ENCODE measurements at regions not wholly inside any gene's neighbourhood (a gene's known extent, or its start where the extent isn't known, plus 50 kb on each side); places are given as distances from the start of the nearest gene placed in this dataset.
"Not testable (repeated sequence)": the region's sequence is repeated elsewhere in the genome, so short reads cannot be mapped to it uniquely, and the experiment has no call there.

DNA sequence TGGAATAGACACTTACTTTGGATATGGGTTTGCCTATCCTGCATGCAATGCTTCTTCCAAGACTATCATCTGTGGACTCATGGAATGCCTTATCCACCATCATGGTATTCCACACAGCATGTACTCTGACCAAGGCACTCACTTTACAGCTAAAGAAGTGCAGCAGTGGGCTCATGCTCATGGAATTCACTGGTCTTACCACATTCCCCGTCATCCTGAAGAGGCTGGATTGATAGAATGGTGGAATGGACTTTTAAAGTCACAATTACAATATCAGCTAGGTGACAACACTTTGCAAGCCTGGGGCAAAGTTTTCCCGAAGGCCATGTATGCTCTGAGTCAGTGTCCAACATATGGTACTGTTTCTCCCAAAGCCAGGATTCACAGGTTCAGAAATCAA, 199.1 kb downstream of the GJA1 start:
- not testable (repeated sequence) for TF ChIP-seq HNF4G (IDR thresholded peaks at IDR 0.05); RAD21 (IDR thresholded peaks at IDR 0.05); YY1 (IDR thresholded peaks at IDR 0.05); GABPA (IDR thresholded peaks at IDR 0.05 in 1 of 2, conservative IDR thresholded peaks at IDR 0.05 in 1 of 2)
- TF ChIP-seq, protein P1, sequence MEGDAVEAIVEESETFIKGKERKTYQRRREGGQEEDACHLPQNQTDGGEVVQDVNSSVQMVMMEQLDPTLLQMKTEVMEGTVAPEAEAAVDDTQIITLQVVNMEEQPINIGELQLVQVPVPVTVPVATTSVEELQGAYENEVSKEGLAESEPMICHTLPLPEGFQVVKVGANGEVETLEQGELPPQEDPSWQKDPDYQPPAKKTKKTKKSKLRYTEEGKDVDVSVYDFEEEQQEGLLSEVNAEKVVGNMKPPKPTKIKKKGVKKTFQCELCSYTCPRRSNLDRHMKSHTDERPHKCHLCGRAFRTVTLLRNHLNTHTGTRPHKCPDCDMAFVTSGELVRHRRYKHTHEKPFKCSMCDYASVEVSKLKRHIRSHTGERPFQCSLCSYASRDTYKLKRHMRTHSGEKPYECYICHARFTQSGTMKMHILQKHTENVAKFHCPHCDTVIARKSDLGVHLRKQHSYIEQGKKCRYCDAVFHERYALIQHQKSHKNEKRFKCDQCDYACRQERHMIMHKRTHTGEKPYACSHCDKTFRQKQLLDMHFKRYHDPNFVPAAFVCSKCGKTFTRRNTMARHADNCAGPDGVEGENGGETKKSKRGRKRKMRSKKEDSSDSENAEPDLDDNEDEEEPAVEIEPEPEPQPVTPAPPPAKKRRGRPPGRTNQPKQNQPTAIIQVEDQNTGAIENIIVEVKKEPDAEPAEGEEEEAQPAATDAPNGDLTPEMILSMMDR (IDR thresholded peaks at IDR 0.05; ENCODE audit: low read depth, low read length, missing input control), result not testable (repeated sequence)

Measured in liver (tissue), 3 donors.